UCSD-AML1 (cell line): ENCODE measurements at regions not wholly inside any gene's neighbourhood (a gene's known extent, or its start where the extent isn't known, plus 50 kb on each side); places are given as distances from the start of the nearest gene placed in this dataset.
"Not testable (repeated sequence)": the region's sequence is repeated elsewhere in the genome, so short reads cannot be mapped to it uniquely, and the experiment has no call there.

Experiments used
- DNase-seq: peaks from one replicate; lab custom pipeline; 2025; ENCODE audit not compliant: unreplicated experiment; lab: John Stamatoyannopoulos, UW

DNA sequence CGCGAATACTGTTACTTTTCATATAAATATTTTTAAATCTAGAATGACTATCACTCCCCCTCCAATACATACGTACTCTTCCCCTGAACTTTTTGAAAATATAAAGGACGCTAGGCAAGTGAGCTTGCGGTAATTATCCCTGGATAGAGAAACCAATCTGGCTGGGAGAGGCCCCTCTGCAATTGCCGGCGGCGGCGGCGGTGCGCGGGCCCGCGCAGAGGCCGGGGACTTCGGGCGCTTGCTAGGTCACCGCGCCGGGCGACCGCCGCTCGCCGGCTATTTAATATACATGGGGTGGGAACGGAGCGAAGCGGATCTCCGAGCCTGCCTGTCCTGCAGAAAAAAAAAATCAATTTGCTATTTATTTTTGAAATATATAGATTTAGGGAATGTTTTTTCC, 416.3 kb upstream of the ESRRG start:
- DNase-seq, result no peak

DNA sequence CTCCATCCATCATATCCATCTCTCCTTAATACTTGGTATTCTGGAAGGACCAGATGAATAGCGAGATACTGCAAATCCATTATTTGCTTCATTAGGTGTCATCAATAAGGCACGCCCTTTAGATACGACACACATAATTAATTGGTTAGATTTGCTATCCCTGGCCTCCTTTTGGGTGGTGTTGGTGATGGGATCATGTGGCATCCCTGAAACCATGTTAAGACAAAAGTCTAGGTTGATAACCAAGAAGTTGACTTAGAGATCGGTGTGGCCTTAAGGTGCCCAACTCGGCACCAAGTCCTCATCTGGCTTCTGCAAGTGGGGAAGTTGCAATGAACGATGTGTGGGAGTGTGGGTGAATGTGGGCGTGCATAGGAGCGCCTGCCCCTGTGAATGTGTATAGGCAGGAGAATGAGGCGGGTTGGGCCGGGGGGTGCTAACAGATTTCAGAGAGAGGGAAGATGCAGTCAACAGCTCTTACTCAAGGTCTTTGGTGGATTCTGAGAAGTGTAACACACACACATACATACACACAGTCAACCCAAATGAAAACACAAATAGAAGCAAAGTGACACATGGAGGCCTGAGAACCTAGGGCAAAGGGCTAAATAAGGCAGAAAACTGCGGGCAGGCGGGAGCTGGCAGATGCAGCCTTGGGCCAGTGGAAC, 415.7 kb upstream of the ESRRG start:
- DNase-seq, result no peak

DNA sequence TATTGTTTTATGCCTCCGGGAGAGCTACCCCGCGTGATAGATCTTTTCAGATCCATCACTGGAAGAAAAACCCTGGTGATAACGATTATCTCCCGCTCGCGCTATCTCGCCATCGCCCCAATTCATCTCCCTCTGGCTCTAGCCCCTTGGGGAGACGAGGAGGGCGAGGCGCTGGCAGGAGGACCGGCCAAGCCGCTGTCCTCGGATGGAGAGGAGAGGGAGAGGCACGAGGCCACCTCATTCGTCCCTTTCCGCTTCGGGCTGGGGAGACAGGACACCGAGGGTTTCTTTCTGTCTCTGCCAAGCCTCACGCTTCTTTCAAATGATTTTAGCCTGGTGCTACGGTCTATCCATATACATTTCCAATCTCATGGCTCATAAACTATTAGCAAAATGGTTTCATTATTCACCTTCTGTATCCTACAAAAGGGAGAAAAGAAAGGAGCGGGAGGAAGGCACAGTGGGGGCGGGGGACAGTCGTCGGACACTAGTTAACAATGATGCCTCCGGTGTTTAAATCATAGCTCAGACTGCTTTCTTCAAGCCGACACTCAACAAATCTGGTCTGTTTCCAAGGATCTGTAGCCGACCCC, 415.0 kb upstream of the ESRRG start:
- no peak for DNase-seq

DNA sequence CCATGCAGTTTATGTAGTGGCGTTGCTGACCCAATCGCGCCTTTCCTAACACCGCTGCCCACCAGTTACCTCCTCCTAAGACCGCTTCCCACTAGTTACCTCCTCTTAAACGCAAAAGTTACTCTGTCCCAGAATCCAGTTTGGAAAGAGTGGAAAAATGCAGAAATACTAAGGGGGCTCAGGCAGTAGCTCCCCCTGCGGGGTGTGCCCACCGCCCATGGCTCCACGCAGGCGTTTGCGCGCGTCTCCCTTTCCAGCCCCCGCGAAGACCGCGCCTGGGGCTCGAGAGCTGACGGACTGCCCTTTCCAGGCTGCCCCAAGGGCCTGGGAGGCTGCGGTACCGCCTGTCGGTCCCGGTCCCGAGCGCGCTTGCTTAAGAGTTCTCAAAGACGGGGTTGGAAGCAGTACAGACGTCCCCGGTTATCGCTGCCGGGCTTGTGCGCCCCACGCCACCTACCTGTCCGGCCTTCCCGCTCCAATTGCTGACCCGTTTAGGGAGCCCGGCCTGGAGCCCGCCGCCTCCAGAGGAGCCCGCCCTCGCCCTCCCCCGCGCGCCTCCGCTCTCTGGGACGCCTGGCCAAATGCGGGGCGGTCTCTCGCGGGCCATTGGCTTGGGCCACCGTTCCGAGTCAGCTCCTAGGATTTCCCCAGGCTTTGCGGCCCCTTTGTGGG, 414.1 kb upstream of the ESRRG start:
- no peak for DNase-seq

DNA sequence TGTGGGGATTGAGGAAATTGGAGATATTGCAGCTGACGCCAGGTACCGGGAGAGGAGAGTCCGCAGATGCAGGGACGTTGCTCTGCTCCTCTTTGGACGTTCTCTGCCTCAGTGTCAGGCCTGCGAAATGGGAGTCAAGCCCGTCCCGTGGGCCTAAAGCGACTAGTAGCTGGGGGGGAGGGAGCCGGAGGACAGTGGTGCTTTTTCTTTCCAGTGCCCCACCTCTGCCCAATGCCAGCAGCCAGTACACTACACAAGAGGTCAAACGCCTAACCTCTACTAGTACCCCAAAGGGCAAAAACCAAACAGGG, 413.6 kb upstream of the ESRRG start:
- no peak for DNase-seq

DNA sequence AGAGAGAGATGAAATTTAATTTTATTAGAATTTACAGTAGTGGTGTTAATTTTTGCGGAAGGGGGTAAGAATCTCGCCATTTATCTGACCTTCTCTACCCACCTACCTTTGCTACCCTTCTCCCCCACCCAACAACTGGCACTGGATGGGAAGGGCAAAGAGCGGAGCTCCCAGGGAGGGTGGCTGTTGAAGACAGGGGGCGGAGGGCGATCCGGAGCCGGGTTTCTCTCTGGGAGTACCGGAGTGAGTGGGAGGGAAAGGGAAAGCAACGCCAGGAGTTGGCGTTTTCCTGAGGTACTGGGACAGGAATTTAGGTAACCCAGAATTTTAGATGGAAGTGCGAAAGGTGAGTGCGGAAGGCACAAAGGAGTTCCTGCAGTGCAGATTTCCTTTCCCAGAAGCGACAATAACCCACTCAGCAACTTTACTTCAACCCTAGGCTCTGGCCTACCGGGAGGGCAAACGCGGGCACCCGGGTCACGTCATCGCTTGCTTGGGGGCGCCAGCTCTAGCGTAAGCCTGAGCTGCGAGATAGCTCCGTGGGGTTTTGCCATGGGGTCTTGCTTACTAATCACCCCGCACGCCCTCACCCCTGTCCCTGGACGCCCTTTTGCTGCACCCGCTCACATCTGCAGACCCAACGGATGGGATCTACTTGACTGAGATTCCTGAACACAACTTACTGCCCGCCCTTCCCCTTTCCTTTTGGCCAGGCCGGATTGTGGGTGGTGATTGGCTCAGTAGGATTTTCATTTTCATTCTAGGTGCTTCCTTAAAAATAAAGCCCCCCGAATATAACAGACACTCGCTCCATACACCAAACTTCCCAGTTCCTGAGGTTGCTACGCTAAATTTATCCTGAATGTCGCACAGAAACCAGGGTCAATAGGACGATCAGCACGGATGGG, 413.0 kb upstream of the ESRRG start:
- DNase-seq, result no peak

DNA sequence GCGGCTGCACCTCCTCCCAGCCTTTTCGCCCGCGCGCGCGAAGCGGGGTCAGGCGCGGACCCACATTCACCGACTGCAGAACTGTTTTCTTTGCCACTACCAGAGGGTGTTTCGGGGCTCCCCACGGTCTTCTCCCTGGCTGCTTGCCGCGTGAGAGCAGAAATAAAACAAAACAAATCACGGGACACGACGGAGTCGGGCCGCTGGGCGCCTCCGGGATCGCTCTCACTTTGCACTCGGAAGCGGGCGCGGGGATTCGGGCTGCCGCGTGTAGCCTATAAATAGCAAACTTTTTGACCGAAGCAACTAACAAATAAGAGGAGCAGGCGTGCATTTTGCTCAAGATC, 412.3 kb upstream of the ESRRG start:
- no peak for DNase-seq

DNA sequence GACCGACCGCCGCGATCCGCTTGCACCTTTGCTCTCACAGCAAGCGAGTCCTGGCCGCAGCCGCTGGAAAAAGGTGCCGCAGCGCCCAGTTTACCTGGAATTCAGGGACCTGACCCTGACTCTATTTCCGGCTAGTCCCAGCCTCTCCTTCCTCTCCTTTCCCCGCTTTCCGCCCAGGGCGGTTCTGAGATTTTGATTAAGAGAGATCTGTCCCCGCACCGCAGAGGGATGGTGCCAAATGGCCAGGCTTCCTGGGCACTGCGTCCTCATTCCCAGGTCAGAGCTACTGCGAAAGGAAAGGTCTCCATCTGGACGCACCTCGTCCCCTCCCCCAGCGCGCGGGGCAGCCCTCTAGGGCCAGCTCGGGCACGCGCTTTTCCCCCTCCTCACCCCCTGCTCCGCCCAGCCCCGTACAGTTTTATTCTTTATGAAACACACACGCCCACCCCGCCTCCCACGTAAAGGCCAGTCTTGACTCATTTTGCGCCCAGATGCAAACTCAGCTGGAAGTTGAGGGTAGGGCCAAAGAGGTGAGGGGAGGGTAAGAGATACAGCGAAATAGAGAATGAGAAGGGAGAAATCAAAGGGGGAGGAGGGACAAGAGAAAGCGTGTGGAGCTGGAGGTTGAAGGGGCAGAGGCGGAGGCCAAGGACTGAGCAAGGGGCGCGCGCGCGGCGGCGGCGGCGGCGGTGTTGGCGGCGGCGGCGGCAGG, 411.8 kb upstream of the ESRRG start:
- DNase-seq, result no peak

DNA sequence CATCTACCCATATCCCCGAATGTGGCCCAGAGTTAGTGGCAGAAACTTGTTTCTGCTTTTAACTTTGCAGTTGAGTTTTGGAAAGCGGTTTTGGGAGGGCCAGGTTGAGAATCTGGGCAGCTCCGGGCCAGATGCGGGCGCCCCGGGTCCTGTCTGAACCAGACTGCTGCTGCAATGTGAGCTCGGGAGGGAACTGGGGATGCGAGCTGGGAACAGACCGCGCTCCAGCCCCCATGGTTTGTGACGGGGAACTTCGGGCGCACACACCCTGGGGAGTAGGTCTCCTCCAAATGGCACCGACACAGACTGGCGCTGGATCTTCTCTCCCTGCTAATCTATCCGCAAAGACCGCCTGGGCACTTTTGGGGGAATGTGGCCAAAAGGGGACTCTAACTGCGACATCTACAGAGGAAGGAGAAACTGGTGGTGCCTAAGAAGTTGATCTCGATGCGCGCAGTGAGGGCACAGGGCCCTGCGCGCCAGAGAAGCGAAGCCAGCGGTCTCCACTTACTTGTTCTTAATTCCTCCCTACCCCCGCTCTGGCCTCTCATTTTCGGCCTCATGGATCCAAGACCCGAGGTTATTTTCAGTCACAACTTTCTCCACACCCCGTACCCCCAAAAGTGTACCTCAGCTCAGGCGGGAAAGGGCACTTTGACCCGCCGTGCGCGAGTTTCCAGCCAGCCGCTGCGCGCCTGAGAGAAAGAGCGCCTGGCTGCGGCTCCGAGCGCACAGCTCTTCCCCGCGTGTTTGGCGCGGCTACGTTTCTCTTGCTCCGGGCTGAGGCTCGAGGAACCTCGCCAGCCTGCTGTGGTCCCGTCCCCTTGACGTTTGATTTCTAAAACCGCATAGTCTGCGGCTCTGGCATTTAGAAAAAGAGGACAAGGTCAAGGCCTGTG, 411.0 kb upstream of the ESRRG start:
- DNase-seq, result no peak

DNA sequence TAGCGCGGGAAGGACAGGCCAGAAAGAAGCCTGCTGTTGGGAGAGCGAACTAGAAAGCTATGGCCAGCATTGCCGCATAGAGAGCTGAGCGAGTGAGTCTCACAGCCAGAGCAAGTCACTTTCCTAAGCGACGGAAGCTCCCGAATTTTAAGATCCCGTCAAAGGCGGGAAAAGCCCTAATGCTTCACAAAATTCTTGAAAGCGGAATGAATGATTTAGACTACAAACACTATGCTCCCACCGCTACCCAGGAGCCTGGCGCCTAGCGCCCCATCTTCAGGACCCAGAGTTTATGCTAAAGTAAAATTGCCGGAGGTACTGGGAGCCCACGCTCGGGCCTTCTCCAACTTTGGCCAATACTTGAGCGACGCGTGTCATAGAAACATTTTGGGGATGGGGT, 409.9 kb upstream of the ESRRG start:
- no peak for DNase-seq

DNA sequence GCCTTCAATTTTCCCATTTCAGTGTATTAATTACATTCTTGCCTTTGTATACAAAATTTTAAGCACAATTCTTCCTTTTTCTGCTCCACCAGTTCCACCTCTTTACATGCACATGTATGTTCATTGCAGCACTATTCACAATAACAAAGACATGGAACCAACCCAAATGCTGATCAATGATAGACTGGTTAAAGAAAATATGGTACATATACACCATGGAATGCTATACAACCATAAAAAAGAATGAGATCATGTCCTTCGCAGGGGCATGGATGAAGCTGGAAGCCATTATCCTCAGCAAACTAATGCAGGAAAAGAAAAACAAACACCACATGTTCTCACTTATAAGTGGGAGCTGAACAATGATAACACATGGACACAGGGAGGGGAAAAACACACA, 400.1 kb upstream of the ESRRG start:
- not testable (repeated sequence) for DNase-seq

DNA sequence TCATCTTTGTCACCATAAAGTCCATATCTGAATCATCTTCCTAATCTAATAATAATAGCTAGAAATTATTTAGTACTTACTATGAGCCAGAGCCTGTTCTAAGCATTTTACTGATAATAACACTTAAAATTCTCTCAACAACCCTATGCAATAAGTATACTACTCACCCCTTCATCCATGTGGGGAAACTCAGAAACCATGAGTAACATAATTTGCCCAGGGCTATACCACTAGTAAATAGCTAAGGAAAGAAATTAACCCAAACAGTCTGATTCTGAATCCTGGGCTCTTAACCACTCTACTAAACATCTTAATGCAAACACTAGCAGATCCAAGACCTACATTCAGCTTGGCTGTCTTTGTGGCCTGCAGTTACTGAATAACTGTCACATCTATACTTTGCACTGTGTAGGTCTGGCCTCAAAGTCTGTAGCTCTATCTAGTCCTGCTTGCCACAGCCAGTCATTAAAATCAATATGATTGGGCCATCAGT, 394.8 kb upstream of the ESRRG start:
- DNase-seq, result no peak

DNA sequence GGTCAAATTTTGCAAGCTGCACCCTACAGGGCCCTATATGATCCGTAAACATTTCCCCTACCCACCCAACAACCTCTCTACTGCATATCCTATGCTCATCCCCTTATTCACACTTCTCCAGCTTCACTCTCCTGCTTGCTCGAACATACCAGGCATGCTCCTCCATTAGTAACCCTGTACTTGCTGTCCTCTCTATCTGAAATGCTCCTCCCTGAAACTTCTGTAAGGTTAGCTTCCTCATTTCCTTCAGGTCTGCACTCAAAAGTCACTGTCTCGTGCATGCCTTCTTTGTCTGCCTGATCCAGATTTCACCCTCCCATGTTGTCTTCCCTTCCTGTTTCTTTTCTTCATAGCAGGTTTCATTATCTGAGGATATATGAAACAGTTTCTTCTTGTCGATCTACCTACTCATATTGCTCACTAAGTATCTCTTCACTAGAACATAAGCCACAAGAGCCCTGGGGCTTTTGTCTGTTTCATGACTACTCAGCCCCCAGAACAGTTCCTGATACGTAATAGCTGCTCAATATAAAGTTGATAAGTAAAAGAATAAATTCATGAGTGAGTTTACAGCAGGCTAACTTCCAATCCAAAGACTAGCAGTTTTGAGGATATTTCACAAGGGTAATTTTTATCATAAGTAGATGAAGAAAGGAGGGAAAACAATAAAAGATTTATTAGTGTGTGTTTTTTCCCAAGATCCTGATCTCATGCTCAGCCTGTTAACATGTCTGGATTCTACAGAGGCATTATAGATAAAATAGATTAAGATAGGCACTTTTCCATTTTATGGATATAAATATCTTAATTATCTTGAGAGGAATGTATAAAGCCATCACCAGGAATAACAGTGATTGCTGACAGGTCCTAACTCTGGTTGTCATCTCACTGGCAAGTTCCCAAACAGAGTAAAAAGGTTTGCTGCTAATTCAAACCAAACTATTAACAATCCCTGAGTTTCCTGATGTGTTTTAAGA, 392.5 kb upstream of the ESRRG start:
- DNase-seq, result no peak

DNA sequence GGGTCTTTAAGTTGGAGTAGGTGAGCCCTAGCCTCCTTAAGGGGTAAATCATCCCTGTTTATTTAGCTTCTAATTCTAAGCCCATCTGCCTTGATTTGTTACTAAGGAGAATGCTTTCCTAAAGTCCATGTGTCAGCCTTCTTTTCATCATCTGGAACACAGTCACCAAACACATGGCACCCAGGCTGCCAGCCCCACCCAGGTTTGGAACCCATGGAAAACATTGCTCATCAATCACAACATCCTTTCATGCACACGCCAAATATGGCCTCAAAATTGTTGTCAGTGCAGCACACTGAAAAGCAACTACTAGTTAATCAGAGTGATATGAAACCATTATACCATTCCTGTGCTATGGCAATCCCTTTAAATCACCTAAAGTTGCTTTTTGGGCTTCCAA, 386.7 kb upstream of the ESRRG start:
- DNase-seq, result no peak

DNA sequence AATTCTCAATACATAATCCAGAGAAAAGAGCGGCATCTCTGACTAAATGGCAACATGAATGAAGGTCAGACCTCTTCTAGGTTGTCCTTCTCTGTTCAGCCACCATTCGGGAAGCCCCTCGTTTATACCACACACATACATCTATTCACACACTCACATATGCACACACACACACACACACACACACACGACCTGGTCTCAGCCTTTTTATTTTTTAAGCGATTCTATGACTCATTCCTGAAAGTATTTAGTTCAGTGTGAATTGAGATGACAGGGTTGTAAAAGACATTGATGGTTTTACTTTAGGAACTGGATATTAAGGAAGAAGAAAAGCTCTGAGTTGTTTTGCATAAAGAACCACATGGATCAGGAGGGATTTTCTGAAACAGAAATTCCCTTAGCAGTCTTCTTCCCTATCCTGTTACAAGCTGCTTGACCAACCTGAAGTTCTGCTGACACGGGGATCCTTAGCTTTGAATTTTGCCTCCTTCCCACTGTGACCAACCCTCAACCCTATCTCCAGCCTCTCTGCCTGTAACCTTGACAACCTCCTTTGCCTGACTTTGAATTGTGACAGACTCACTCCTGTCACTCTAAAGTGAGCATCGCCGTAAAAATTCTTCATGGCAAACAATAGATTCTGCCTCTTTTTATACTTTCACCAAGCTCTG, 383.1 kb upstream of the ESRRG start:
- DNase-seq, result no peak

DNA sequence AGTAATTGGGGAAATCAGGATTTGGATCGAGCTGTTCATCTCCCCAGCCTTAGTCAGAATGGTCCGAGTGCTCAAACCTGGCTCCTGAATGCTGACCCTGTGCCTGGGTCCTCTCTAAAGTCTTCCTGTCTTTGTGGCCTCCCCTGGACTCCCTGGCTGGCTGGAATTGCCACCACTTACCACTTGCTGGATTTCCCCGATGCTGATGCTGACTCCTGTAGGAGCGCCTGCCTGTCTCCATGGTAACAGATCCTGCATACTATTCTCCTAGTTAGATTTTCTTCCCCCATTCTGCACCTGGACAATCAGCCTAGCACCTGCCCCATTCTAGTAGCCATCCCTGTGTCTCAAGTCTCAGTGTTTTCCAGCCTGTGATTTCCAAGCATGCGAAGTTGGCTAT, 382.2 kb upstream of the ESRRG start:
- no peak for DNase-seq

DNA sequence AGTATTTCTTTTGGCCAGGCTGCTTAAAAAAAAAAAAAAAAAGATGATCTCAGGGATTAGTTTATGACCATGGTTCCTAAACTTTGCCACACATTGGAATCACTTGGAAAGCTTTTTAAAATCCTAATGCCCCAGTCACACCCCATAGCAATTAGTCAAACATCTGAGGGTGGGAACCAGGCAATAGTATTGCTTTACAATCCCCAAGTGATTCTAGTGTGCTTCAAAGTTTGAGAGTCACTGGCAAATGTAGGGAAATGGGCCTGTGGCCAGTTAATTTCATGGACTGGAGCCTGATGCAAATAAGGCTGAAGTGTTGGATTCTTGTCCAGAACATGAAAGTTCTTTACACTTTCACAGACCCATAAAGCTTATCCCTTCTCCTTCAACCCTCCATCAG, 374.6 kb upstream of the ESRRG start:
- DNase-seq, result no peak

DNA sequence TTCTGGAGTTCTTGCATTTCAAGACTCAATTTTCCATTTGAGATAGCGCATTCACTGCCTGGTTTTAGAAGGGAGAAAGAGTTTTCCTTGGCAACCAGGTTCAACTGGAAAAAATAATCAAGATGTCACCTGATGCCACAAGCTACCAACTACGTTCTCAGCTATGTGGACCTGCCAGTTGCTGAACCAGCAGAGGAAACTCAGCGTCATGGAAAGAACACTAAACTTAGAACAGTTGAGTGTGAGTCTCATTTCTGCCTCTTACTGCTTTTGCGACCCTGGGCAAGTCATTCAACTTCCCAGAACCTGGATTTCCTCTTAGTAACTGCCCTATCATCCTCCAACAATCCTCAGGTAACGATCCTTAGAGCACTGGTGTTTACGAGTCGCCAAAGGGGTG, 373.0 kb upstream of the ESRRG start:
- DNase-seq, result no peak
